Vagina (tissue), 2 donors: ENCODE measurements at regions not wholly inside any gene's neighbourhood (a gene's known extent, or its start where the extent isn't known, plus 50 kb on each side); places are given as distances from the start of the nearest gene placed in this dataset.

Source experiments
- POLR2A ChIP-seq, 2 donors: fragments of 450-650 bp; IDR thresholded peaks; one replicate each; pipeline ENCODE4 v1.6.1; 2017; ENCODE audit warnings: antibody characterized with exemption in 2 of 2, mild to moderate bottlenecking in 2 of 2, moderate library complexity in 2 of 2
- POLR2AphosphoS5 ChIP-seq, 2 donors: sonication (generic); formaldehyde crosslinking; IDR thresholded peaks; one replicate each; pipeline ENCODE4 v1.9.0; 2017; ENCODE audit warnings: antibody characterized with exemption in 2 of 2, mild to moderate bottlenecking in 2 of 2, low read depth in 1 of 2; ENCODE audit not compliant: insufficient read depth in 1 of 2
- TF ChIP-seq, protein P1 (sequence below), 3 experiments: fragments of 450-650 bp in 2 of 3; fragments of 200-600 bp in 1 of 3; sonication (generic) in 1 of 3; IDR thresholded peaks; one replicate each; pipeline ENCODE4 v1.5.1; 2017 to 2019; ENCODE audit warnings: antibody characterized with exemption in 3 of 3, mild to moderate bottlenecking in 2 of 3, moderate library complexity in 2 of 3

DNA sequence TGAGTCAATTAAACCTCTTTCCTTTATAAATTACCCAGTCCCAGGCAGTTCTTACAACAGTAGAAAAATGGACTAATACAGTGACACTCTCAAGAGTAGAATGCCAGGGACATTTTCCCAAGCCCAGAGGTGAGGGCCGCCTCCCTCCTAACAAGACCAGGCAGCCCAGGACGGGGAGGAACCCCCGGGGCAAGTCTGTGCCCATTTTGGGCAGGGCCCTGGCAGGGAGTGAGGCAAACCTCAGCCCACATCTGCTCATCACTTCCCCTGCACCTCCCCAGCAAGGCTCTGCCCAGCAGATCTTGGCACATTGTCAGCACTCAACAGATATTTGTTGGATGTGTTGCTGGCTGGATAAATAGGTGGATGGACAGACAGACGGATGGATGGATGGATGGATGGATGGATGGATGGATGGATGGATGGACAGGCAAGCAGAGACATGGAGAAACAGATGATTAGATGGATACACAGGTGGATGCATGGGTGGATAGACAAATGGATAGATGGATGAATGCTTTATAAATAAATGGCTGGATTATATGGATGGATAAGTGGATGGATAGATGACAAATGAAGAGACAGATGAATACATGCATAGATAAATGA, 271.3 kb downstream of the PARN start:
- TF ChIP-seq POLR2A (IDR thresholded peaks at IDR 0.05), result no peak
- TF ChIP-seq, protein P1, sequence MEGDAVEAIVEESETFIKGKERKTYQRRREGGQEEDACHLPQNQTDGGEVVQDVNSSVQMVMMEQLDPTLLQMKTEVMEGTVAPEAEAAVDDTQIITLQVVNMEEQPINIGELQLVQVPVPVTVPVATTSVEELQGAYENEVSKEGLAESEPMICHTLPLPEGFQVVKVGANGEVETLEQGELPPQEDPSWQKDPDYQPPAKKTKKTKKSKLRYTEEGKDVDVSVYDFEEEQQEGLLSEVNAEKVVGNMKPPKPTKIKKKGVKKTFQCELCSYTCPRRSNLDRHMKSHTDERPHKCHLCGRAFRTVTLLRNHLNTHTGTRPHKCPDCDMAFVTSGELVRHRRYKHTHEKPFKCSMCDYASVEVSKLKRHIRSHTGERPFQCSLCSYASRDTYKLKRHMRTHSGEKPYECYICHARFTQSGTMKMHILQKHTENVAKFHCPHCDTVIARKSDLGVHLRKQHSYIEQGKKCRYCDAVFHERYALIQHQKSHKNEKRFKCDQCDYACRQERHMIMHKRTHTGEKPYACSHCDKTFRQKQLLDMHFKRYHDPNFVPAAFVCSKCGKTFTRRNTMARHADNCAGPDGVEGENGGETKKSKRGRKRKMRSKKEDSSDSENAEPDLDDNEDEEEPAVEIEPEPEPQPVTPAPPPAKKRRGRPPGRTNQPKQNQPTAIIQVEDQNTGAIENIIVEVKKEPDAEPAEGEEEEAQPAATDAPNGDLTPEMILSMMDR (IDR thresholded peaks at IDR 0.05), result no peak
- peak in 1 of 2 donors; percentile 50 for TF ChIP-seq POLR2AphosphoS5 (IDR thresholded peaks at IDR 0.05; ENCODE audit: insufficient read depth in 1 of 2, low read depth in 1 of 2)
